ENCODE measurements at regions not wholly inside any gene's neighbourhood (a gene's known extent, or its start where the extent isn't known, plus 50 kb on each side); places are given as distances from the start of the nearest gene placed in this dataset.

DNA sequence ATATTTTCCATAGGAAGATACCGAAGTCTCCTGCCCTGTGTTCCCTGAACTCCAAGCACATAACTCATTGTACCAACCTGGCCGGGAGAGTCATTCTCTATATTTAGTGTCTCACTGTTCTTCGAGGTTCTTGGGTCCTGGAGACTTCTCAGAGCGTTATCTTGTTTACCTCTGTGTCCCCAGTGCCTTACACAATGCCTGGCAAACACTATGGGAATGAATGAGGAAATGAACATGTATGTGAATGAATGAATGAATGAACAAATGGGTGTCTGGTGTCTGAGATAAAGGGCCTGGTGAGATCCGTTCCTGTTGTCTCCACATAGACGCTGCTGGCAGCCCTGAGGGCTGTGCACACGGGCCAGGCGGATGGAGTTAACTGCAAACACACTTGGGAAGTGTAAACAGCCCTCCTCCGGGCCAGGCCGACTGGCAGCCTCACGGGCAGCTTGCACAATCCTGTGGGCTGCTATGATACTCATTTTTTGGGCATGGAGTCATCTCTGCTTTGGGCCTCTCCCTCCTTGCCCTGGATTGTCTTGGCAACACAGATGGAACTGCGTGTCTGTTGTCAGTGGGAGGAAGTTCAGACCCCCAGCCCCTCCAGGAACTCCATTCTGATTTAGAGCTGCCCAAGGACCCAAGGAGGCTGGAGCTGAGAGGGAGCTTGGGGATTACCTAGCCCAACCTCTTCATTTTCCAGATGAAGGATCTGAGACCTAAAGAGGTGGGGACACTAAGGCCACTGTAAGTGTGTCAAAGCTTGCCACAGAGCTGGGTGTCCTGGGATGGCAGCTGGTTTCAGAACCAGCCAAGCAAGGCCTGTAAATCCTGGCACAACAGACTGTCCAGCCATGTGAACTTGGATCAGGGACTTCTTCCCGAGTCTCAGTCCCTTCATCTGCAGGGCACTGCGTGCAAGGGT, 124.4 kb downstream of the INHBB start (continued):
- TF ChIP-seq, protein P1, sequence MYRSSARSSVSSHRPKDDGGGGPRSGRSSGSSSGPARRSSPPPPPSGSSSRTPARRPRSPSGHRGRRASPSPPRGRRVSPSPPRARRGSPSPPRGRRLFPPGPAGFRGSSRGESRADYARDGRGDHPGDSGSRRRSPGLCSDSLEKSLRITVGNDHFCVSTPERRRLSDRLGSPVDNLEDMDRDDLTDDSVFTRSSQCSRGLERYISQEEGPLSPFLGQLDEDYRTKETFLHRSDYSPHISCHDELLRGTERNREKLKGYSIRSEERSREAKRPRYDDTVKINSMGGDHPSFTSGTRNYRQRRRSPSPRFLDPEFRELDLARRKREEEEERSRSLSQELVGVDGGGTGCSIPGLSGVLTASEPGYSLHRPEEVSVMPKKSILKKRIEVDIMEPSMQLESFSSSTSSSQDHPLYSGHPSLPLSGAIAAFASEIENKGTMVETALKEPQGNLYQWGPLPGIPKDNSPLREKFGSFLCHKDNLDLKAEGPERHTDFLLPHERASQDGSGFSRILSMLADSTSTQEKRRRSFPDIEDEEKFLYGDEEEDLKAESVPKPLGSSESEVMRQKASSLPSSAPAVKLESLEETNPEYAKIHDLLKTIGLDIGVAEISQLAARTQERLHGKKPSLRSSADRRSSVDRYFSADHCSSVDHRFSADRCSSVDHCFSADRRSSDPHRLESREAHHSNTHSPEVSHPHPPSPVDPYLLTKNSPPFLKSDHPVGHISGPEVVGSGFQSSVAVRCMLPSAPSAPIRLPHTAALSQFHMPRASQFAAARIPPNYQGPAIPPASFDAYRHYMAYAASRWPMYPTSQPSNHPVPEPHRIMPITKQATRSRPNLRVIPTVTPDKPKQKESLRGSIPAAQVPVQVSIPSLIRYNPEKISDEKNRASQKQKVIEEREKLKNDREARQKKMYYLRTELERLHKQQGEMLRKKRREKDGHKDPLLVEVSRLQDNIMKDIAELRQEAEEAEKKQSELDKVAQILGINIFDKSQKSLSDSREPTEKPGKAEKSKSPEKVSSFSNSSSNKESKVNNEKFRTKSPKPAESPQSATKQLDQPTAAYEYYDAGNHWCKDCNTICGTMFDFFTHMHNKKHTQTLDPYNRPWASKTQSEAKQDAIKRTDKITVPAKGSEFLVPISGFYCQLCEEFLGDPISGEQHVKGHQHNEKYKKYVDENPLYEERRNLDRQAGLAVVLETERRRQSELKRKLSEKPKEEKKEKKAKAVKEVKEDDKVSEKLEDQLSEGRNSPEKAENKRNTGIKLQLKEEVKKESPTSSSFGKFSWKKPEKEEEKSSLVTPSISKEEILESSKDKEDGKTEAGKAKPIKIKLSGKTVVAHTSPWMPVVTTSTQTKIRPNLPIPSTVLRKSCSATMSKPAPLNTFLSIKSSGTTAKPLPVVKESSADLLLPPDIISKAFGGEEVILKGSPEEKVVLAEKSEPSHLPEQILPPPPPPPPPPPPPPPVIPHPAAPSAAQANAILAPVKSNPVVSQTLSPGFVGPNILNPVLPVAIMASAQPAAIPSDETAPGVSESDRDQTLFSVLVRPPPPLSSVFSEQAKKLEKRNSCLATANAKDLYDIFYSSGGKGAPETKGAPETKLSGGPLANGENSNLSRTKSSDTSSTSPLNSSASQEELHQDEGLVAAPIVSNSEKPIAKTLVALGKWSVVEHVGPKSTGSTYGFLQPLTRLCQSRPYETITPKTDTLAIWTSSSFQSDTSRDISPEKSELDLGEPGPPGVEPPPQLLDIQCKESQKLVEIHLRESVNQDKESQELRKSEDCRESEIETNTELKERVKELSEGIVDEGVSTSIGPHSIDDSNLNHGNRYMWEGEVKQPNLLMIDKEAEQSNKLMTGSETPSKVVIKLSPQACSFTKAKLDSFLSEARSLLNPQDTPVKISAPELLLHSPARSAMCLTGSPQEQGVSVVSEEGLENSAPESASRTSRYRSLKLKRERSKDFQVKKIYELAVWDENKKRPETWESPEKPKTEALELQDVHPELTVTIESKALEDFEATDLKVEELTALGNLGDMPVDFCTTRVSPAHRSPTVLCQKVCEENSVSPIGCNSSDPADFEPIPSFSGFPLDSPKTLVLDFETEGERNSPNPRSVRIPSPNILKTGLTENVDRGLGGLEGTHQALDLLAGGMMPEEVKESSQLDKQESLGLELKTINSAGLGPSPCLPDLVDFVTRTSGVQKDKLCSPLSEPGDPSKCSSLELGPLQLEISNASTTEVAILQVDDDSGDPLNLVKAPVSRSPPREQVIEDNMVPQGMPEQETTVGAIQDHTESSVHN (CRISPR knock-in tag; IDR thresholded peaks at IDR 0.05) = peak; percentile 70; the same call in 1 of the 2 replicates
- no peak for TF ChIP-seq TOE1 (CRISPR knock-in tag; IDR thresholded peaks at IDR 0.05)
- TF ChIP-seq KLF12 (CRISPR knock-in tag; IDR thresholded peaks at IDR 0.05; ENCODE audit: borderline replicate concordance) = no peak
- no peak for TF ChIP-seq HOXA7 (CRISPR knock-in tag; IDR thresholded peaks at IDR 0.05)
- TF ChIP-seq, protein P2, sequence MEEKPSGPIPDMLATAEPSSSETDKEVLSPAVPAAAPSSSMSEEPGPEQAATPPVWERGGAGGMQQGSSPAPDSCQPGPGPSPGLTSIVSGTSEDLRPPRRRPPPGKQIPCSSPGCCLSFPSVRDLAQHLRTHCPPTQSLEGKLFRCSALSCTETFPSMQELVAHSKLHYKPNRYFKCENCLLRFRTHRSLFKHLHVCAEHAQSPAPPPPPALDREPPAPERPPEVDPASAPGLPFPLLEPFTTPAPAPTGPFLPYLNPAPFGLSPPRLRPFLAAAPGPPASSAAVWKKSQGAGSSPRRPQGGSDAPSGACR (CRISPR knock-in tag; IDR thresholded peaks at IDR 0.05) = no peak
- TF ChIP-seq, protein P3, sequence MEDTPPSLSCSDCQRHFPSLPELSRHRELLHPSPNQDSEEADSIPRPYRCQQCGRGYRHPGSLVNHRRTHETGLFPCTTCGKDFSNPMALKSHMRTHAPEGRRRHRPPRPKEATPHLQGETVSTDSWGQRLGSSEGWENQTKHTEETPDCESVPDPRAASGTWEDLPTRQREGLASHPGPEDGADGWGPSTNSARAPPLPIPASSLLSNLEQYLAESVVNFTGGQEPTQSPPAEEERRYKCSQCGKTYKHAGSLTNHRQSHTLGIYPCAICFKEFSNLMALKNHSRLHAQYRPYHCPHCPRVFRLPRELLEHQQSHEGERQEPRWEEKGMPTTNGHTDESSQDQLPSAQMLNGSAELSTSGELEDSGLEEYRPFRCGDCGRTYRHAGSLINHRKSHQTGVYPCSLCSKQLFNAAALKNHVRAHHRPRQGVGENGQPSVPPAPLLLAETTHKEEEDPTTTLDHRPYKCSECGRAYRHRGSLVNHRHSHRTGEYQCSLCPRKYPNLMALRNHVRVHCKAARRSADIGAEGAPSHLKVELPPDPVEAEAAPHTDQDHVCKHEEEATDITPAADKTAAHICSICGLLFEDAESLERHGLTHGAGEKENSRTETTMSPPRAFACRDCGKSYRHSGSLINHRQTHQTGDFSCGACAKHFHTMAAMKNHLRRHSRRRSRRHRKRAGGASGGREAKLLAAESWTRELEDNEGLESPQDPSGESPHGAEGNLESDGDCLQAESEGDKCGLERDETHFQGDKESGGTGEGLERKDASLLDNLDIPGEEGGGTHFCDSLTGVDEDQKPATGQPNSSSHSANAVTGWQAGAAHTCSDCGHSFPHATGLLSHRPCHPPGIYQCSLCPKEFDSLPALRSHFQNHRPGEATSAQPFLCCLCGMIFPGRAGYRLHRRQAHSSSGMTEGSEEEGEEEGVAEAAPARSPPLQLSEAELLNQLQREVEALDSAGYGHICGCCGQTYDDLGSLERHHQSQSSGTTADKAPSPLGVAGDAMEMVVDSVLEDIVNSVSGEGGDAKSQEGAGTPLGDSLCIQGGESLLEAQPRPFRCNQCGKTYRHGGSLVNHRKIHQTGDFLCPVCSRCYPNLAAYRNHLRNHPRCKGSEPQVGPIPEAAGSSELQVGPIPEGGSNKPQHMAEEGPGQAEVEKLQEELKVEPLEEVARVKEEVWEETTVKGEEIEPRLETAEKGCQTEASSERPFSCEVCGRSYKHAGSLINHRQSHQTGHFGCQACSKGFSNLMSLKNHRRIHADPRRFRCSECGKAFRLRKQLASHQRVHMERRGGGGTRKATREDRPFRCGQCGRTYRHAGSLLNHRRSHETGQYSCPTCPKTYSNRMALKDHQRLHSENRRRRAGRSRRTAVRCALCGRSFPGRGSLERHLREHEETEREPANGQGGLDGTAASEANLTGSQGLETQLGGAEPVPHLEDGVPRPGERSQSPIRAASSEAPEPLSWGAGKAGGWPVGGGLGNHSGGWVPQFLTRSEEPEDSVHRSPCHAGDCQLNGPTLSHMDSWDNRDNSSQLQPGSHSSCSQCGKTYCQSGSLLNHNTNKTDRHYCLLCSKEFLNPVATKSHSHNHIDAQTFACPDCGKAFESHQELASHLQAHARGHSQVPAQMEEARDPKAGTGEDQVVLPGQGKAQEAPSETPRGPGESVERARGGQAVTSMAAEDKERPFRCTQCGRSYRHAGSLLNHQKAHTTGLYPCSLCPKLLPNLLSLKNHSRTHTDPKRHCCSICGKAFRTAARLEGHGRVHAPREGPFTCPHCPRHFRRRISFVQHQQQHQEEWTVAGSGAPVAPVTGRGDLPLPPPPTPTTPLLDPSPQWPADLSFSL (CRISPR knock-in tag; IDR thresholded peaks at IDR 0.05) = peak; percentile 74; the same call in 1 of the 2 replicates
- peak; percentile 93; the same call in 1 of the 2 replicates for TF ChIP-seq ZNF383 (CRISPR knock-in tag; IDR thresholded peaks at IDR 0.05; ENCODE audit: borderline replicate concordance)
- no peak for TF ChIP-seq ZNF737 (CRISPR knock-in tag; IDR thresholded peaks at IDR 0.05; ENCODE audit: borderline replicate concordance)
- TF ChIP-seq, protein P4, sequence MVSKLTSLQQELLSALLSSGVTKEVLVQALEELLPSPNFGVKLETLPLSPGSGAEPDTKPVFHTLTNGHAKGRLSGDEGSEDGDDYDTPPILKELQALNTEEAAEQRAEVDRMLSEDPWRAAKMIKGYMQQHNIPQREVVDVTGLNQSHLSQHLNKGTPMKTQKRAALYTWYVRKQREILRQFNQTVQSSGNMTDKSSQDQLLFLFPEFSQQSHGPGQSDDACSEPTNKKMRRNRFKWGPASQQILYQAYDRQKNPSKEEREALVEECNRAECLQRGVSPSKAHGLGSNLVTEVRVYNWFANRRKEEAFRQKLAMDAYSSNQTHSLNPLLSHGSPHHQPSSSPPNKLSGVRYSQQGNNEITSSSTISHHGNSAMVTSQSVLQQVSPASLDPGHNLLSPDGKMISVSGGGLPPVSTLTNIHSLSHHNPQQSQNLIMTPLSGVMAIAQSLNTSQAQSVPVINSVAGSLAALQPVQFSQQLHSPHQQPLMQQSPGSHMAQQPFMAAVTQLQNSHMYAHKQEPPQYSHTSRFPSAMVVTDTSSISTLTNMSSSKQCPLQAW (CRISPR knock-in tag; IDR thresholded peaks at IDR 0.05) = peak; percentile 94
- no peak for TF ChIP-seq ZNF234 (CRISPR knock-in tag; conservative IDR thresholded peaks at IDR 0.05)
